ENCODE measurements at regions not wholly inside any gene's neighbourhood (a gene's known extent, or its start where the extent isn't known, plus 50 kb on each side); places are given as distances from the start of the nearest gene placed in this dataset.

GRCh38 chr14:62303437-62303836, 541.2 kb downstream of the SNAPC1 start:
- no peaks in the 10 kb centered on the region for H3K4me1 Mint-ChIP-seq
- no peak for DNase-seq
- H3K9me3 Mint-ChIP-seq, result no peaks in the 10 kb centered on the region
- no peaks in the 10 kb centered on the region for H3K36me3 Mint-ChIP-seq
- no peak overlapping the region for H3K4me3 Mint-ChIP-seq
- no peak overlapping the region for H3K27ac Mint-ChIP-seq
- H3K27me3 Mint-ChIP-seq, result no peaks in the 10 kb centered on the region

- no peaks in the 10 kb centered on the region for H3K27me3 Mint-ChIP-seq
- no peak overlapping the region for H3K27ac Mint-ChIP-seq
- DNase-seq, result no peak
- H3K4me3 Mint-ChIP-seq, result no peak overlapping the region
- H3K36me3 Mint-ChIP-seq, result no peaks in the 10 kb centered on the region
- H3K9me3 Mint-ChIP-seq, result no peaks in the 10 kb centered on the region
- H3K4me1 Mint-ChIP-seq, result no peaks in the 10 kb centered on the region
Observed at GRCh38 chr14:62304257-62304656, 542.0 kb downstream of the SNAPC1 start.

GRCh38 chr14:62307844-62308243, 545.6 kb downstream of the SNAPC1 start:
- no peak overlapping the region for H3K4me3 Mint-ChIP-seq
- no peaks in the 10 kb centered on the region for H3K36me3 Mint-ChIP-seq
- H3K27ac Mint-ChIP-seq, result no peak overlapping the region
- H3K27me3 Mint-ChIP-seq, result no peaks in the 10 kb centered on the region
- no peaks in the 10 kb centered on the region for H3K9me3 Mint-ChIP-seq
- H3K4me1 Mint-ChIP-seq, result no peaks in the 10 kb centered on the region
- DNase-seq, result no peak

GRCh38 chr14:62308316-62308715, 546.1 kb downstream of the SNAPC1 start:
- Mint-ChIP-seq H3K4me1 (no peaks in the 10 kb centered on the region), H3K9me3 (no peaks in the 10 kb centered on the region), H3K4me3 (no peak overlapping the region), H3K36me3 (no peaks in the 10 kb centered on the region), H3K27me3 (no peaks in the 10 kb centered on the region), H3K27ac (no peak overlapping the region)
- no peak for DNase-seq

GRCh38 chr14:62308891-62309290, 546.7 kb downstream of the SNAPC1 start:
- no peaks in the 10 kb centered on the region for H3K9me3 Mint-ChIP-seq
- H3K36me3 Mint-ChIP-seq, result no peaks in the 10 kb centered on the region
- no peak for DNase-seq
- H3K27me3 Mint-ChIP-seq, result no peaks in the 10 kb centered on the region
- H3K4me3 Mint-ChIP-seq, result no peak overlapping the region
- no peaks in the 10 kb centered on the region for H3K4me1 Mint-ChIP-seq
- H3K27ac Mint-ChIP-seq, result no peak overlapping the region

GRCh38 chr14:62313212-62313611, 551.0 kb downstream of the SNAPC1 start:
- no peak overlapping the region for H3K27ac Mint-ChIP-seq
- H3K36me3 Mint-ChIP-seq, result no peaks in the 10 kb centered on the region
- H3K4me3 Mint-ChIP-seq, result no peak overlapping the region
- no peak for DNase-seq
- H3K4me1 Mint-ChIP-seq, result no peaks in the 10 kb centered on the region
- no peaks in the 10 kb centered on the region for H3K27me3 Mint-ChIP-seq
- no peaks in the 10 kb centered on the region for H3K9me3 Mint-ChIP-seq

GRCh38 chr14:62314221-62314620, 552.0 kb downstream of the SNAPC1 start:
- Mint-ChIP-seq H3K36me3 (no peaks in the 10 kb centered on the region), H3K27me3 (no peaks in the 10 kb centered on the region), H3K4me3 (no peak overlapping the region), H3K4me1 (no peaks in the 10 kb centered on the region), H3K27ac (no peak overlapping the region), H3K9me3 (no peaks in the 10 kb centered on the region)
- no peak for DNase-seq

- DNase-seq, result no peak
- H3K9me3 Mint-ChIP-seq, result no peaks in the 10 kb centered on the region
- no peaks in the 10 kb centered on the region for H3K4me1 Mint-ChIP-seq
- H3K36me3 Mint-ChIP-seq, result no peaks in the 10 kb centered on the region
- no peak overlapping the region for H3K27ac Mint-ChIP-seq
- H3K4me3 Mint-ChIP-seq, result no peak overlapping the region
- no peaks in the 10 kb centered on the region for H3K27me3 Mint-ChIP-seq
Observed at GRCh38 chr14:62314871-62315270, 552.7 kb downstream of the SNAPC1 start.

GRCh38 chr14:62315631-62316030, 553.4 kb downstream of the SNAPC1 start:
- DNase-seq, result no peak
- H3K9me3 Mint-ChIP-seq, result no peaks in the 10 kb centered on the region
- H3K27ac Mint-ChIP-seq, result no peak overlapping the region
- H3K4me1 Mint-ChIP-seq, result no peaks in the 10 kb centered on the region
- H3K27me3 Mint-ChIP-seq, result no peaks in the 10 kb centered on the region
- no peak overlapping the region for H3K4me3 Mint-ChIP-seq
- no peaks in the 10 kb centered on the region for H3K36me3 Mint-ChIP-seq

GRCh38 chr14:62322216-62322615, 560.0 kb downstream of the SNAPC1 start:
- Mint-ChIP-seq H3K27ac (no peak overlapping the region), H3K36me3 (no peaks in the 10 kb centered on the region), H3K27me3 (no peaks in the 10 kb centered on the region), H3K9me3 (no peaks in the 10 kb centered on the region), H3K4me3 (no peak overlapping the region), H3K4me1 (no peaks in the 10 kb centered on the region)
- no peak for DNase-seq

GRCh38 chr14:62329427-62329826, 567.2 kb downstream of the SNAPC1 start:
- H3K27me3 Mint-ChIP-seq, result no peaks in the 10 kb centered on the region
- peaks cover 2% of the 10 kb centered on the region for H3K9me3 Mint-ChIP-seq
- H3K4me1 Mint-ChIP-seq, result no peaks in the 10 kb centered on the region
- H3K36me3 Mint-ChIP-seq, result no peaks in the 10 kb centered on the region
- H3K4me3 Mint-ChIP-seq, result no peak overlapping the region
- DNase-seq, result no peak
- no peak overlapping the region for H3K27ac Mint-ChIP-seq

GRCh38 chr14:62347562-62348011, 585.4 kb downstream of the SNAPC1 start:
- DNase-seq, result no peak
- Mint-ChIP-seq H3K36me3 (no peaks in the 10 kb centered on the region), H3K4me3 (no peak overlapping the region), H3K4me1 (no peaks in the 10 kb centered on the region), H3K27me3 (no peaks in the 10 kb centered on the region), H3K27ac (no peak overlapping the region), H3K9me3 (peaks cover 6% of the 10 kb centered on the region)

- H3K27me3 Mint-ChIP-seq, result no peaks in the 10 kb centered on the region
- H3K9me3 Mint-ChIP-seq, result peaks cover 29% of the 10 kb centered on the region
- H3K27ac Mint-ChIP-seq, result no peak overlapping the region
- DNase-seq, result no peak
- no peaks in the 10 kb centered on the region for H3K4me1 Mint-ChIP-seq
- no peaks in the 10 kb centered on the region for H3K36me3 Mint-ChIP-seq
- no peak overlapping the region for H3K4me3 Mint-ChIP-seq
Observed at GRCh38 chr14:62357362-62357761, 595.1 kb downstream of the SNAPC1 start.

- H3K27me3 Mint-ChIP-seq, result peaks cover 3% of the 10 kb centered on the region
- no peak overlapping the region for H3K4me3 Mint-ChIP-seq
- DNase-seq, result no peak
- no peak overlapping the region for H3K27ac Mint-ChIP-seq
- H3K4me1 Mint-ChIP-seq, result no peaks in the 10 kb centered on the region
- H3K9me3 Mint-ChIP-seq, result peaks cover 4% of the 10 kb centered on the region
- H3K36me3 Mint-ChIP-seq, result no peaks in the 10 kb centered on the region
Observed at GRCh38 chr14:62364161-62364560, 601.9 kb downstream of the SNAPC1 start.

- Mint-ChIP-seq H3K4me1 (no peaks in the 10 kb centered on the region), H3K36me3 (no peaks in the 10 kb centered on the region), H3K27me3 (peaks cover 3% of the 10 kb centered on the region), H3K27ac (no peak overlapping the region), H3K4me3 (no peak overlapping the region), H3K9me3 (peaks cover 4% of the 10 kb centered on the region)
- DNase-seq, result no peak
Observed at GRCh38 chr14:62364800-62365280, 602.6 kb downstream of the SNAPC1 start.

- H3K27me3 Mint-ChIP-seq, result peaks cover 3% of the 10 kb centered on the region
- H3K27ac Mint-ChIP-seq, result no peak overlapping the region
- H3K9me3 Mint-ChIP-seq, result no peaks in the 10 kb centered on the region
- H3K36me3 Mint-ChIP-seq, result no peaks in the 10 kb centered on the region
- no peak for DNase-seq
- H3K4me1 Mint-ChIP-seq, result no peaks in the 10 kb centered on the region
- no peak overlapping the region for H3K4me3 Mint-ChIP-seq
Observed at GRCh38 chr14:62369919-62370560, 607.8 kb downstream of the SNAPC1 start.

Data from activated naive CD8-positive, alpha-beta T cell treated with anti-CD3 and anti-CD28 coated beads for 36 hours (primary cell).